Chondrocyte (in vitro differentiated cells): ENCODE measurements at regions not wholly inside any gene's neighbourhood (a gene's known extent, or its start where the extent isn't known, plus 50 kb on each side); places are given as distances from the start of the nearest gene placed in this dataset.

Source experiments
- DNase-seq: peaks from one replicate; pipeline ENCODE4 v3.0.0; 2021; ENCODE audit warnings: mixed read lengths, low spot score
- H3K27ac Mint-ChIP-seq: one replicate; pipeline ENCODE4 v1.8.0; 2021; ENCODE audit warnings: mild to moderate bottlenecking, moderate library complexity, mixed read lengths; ENCODE audit not compliant: unreplicated experiment
- H3K27me3 Mint-ChIP-seq: 2 replicates; pipeline ENCODE4 v1.8.0; 2021; ENCODE audit warnings: low read depth, mixed read lengths
- H3K36me3 Mint-ChIP-seq: 2 replicates; pipeline ENCODE4 v1.8.0; 2021; ENCODE audit warnings: low read depth, mixed read lengths
- H3K4me1 Mint-ChIP-seq: 2 replicates; pipeline ENCODE4 v1.8.0; 2021; ENCODE audit warnings: low read depth, mild to moderate bottlenecking, mixed read lengths
- H3K4me3 Mint-ChIP-seq: one replicate; pipeline ENCODE4 v1.8.0; 2021; ENCODE audit warnings: mild to moderate bottlenecking, moderate library complexity, mixed read lengths; ENCODE audit not compliant: unreplicated experiment
- H3K9me3 Mint-ChIP-seq: 2 replicates; pipeline ENCODE4 v1.8.0; 2021; ENCODE audit warnings: low read depth, mixed read lengths
- TF ChIP-seq, protein P1 (sequence below): fragments of 200-600 bp; sonication (generic); IDR thresholded peaks from 2 replicates; pipeline ENCODE4 v1.5.0; 2021; ENCODE audit warnings: antibody characterized with exemption, mild to moderate bottlenecking, moderate library complexity

DNA sequence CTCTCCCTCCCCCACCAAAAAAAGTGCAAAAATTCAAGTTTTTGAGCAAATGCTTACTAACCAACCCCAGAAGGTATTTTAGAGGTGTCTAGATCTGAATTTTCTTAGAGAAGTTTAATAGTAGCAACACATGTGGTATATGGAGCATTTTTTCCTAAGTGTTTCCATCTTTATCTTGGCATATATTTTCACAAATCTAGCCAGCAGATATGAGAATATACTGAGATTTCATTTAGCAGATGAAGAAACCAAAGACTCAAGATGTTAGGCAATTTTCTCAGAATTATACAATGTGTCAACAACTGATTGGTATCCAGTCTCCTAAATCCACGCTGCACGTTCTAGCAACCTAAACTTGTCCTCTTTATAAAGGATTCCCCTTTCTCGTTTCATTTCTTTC, 245.5 kb upstream of the CXXC4 start:
- no peak for DNase-seq
- Mint-ChIP-seq H3K4me3 (no peak overlapping the region), H3K27ac (no peak overlapping the region), H3K9me3 (no peaks in the 10 kb centered on the region), H3K27me3 (peaks cover 24% of the 10 kb centered on the region), H3K36me3 (no peaks in the 10 kb centered on the region), H3K4me1 (no peaks in the 10 kb centered on the region)
- TF ChIP-seq, protein P1, sequence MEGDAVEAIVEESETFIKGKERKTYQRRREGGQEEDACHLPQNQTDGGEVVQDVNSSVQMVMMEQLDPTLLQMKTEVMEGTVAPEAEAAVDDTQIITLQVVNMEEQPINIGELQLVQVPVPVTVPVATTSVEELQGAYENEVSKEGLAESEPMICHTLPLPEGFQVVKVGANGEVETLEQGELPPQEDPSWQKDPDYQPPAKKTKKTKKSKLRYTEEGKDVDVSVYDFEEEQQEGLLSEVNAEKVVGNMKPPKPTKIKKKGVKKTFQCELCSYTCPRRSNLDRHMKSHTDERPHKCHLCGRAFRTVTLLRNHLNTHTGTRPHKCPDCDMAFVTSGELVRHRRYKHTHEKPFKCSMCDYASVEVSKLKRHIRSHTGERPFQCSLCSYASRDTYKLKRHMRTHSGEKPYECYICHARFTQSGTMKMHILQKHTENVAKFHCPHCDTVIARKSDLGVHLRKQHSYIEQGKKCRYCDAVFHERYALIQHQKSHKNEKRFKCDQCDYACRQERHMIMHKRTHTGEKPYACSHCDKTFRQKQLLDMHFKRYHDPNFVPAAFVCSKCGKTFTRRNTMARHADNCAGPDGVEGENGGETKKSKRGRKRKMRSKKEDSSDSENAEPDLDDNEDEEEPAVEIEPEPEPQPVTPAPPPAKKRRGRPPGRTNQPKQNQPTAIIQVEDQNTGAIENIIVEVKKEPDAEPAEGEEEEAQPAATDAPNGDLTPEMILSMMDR = no peak

DNA sequence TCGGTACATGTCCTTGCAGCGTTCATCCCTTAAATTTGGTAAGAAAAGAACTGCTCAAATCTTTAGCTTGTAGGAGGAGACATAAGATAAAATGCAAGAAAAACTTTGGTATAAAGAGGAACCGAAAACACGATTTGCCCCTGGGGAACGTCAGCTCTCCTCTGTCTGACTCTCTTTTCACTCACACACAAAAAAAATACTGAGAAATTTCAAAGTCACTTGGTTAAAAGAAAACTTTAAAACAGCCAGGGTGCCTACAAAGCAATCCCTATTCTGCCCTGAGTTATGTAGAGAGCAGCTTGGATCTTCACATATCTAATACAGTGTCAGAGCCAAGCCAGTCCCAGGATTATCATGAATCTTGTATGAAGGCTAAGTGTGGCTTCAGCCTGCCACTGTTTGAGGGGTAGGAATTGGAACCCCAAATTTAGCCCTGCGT, 248.5 kb upstream of the CXXC4 start:
- TF ChIP-seq, protein P1 = no peak
- H3K4me3 Mint-ChIP-seq = no peak overlapping the region
- H3K9me3 Mint-ChIP-seq = no peaks in the 10 kb centered on the region
- peaks cover 15% of the 10 kb centered on the region for H3K27me3 Mint-ChIP-seq
- H3K4me1 Mint-ChIP-seq = no peaks in the 10 kb centered on the region
- no peak for DNase-seq
- H3K27ac Mint-ChIP-seq = no peak overlapping the region
- no peaks in the 10 kb centered on the region for H3K36me3 Mint-ChIP-seq

DNA sequence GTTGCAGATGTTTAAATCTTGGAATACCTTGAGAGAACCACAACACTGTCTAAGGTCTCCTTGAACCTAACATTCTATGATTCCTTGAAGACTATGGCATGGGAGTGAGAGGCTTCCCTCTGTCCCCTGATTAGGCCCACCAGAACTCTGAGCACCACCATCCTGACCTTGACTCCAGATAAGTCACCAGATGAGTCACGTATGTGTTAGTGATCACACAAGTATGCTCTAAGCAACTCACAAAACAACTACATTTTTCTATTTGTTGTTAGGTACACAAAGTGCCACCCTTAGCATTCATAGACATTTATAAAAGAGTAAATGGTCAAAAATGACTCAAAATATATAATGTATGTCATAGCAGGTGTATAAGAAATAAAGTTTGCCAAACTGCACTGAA, 252.9 kb upstream of the CXXC4 start:
- Mint-ChIP-seq H3K36me3 (no peaks in the 10 kb centered on the region), H3K4me3 (no peak overlapping the region)
- TF ChIP-seq, protein P1 = no peak

DNA sequence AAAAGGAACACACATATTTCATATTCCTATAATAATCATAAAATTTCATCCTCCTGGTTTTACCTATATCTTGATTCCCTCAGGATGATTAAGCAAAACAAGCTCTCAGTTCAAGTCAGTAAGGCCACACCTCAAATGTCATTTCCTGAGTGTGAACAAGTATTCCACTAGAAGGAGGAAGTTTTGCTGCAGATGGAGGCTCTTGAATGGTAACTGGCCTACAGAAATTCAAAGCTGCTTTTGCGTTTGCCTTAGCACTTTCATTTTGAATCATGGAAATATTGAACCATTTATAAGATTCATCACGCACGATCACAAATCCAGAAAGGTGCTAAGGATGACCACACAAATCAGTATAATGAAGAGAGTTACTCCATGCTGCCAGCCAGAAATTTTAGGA, 254.4 kb upstream of the CXXC4 start:
- peaks cover 2% of the 10 kb centered on the region for H3K27me3 Mint-ChIP-seq
- no peaks in the 10 kb centered on the region for H3K4me1 Mint-ChIP-seq
- DNase-seq = no peak
- H3K9me3 Mint-ChIP-seq = no peaks in the 10 kb centered on the region
- no peaks in the 10 kb centered on the region for H3K36me3 Mint-ChIP-seq
- TF ChIP-seq, protein P1 = no peak
- H3K27ac Mint-ChIP-seq = no peak overlapping the region
- H3K4me3 Mint-ChIP-seq = no peak overlapping the region

More for the DNA sequence above, 252.9 kb upstream of the CXXC4 start:
- no peaks in the 10 kb centered on the region for H3K4me1 Mint-ChIP-seq
- no peak for DNase-seq
- H3K27me3 Mint-ChIP-seq = peaks cover 4% of the 10 kb centered on the region
- no peaks in the 10 kb centered on the region for H3K9me3 Mint-ChIP-seq
- no peak overlapping the region for H3K27ac Mint-ChIP-seq

DNA sequence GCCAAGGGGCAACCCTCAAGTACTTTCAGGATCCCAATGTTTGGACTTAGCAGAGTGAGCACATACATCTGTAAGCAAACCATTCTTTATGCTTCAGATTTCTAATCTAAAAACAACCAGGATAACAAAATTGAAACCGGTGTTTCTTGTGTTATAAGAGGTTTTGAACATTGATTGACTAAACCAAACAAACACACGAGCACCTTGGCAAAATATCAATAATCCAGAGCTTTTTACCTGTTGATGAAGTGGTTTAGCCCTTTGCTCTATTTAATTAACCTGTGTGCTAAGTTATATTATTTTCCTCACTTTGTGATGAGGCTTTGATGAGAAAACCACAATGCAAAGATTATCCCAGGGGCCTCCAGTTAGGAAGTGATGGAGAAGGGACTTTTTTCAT, 255.3 kb upstream of the CXXC4 start:
- no peak overlapping the region for H3K4me3 Mint-ChIP-seq
- no peaks in the 10 kb centered on the region for H3K9me3 Mint-ChIP-seq
- TF ChIP-seq, protein P1 = no peak
- H3K27me3 Mint-ChIP-seq = peaks cover 2% of the 10 kb centered on the region
- H3K27ac Mint-ChIP-seq = no peak overlapping the region
- H3K4me1 Mint-ChIP-seq = no peaks in the 10 kb centered on the region
- H3K36me3 Mint-ChIP-seq = no peaks in the 10 kb centered on the region
- no peak for DNase-seq
